Uterus (tissue), 3 donors: ENCODE measurements at regions not wholly inside any gene's neighbourhood (a gene's known extent, or its start where the extent isn't known, plus 50 kb on each side); places are given as distances from the start of the nearest gene placed in this dataset.

Source experiments
- DNase-seq, 2 donors: peaks; one replicate each; pipeline ENCODE4 v3.0.0-alpha.2; 2019 to 2020
- H3K27ac ChIP-seq, 2 donors: fragments of 200-600 bp; sonication (generic); 1 replicate in 1 of 2; 2 replicates in 1 of 2; pipeline ENCODE4 v1.5.1; 2016 to 2018
- H3K27me3 ChIP-seq, 2 donors: fragments of 200-600 bp; sonication (generic); one replicate each; pipeline ENCODE4 v1.5.1; 2018 to 2019; ENCODE audit warnings: control low read depth in 1 of 2
- H3K36me3 ChIP-seq, 2 donors: fragments of 200-600 bp; sonication (generic); one replicate each; pipeline ENCODE4 v1.5.1; 2019; ENCODE audit warnings: control low read depth in 1 of 2
- H3K4me1 ChIP-seq, 2 donors: fragments of 200-600 bp; sonication (generic); one replicate each; pipeline ENCODE4 v1.5.1; 2018 to 2019; ENCODE audit warnings: control low read depth in 1 of 2
- H3K4me3 ChIP-seq, 2 donors: fragments of 200-600 bp; sonication (generic); 1 replicate in 1 of 2; 2 replicates in 1 of 2; pipeline ENCODE4 v1.5.1; 2018 to 2019; ENCODE audit warnings: mild to moderate bottlenecking in 1 of 2
- H3K9me3 ChIP-seq, 2 donors: fragments of 200-600 bp; sonication (generic); one replicate each; pipeline ENCODE4 v1.5.1; 2019; ENCODE audit warnings: control low read depth in 1 of 2
- POLR2A ChIP-seq, 2 donors: fragments of 450-650 bp; IDR thresholded peaks; one replicate each; pipeline ENCODE4 v1.6.1; 2016; ENCODE audit warnings: antibody characterized with exemption in 2 of 2, mild to moderate bottlenecking in 1 of 2, moderate library complexity in 1 of 2
- intact Hi-C: fragments of 100-400 bp; cut with DNase I; formaldehyde crosslinking; loops from one replicate; pipeline ENCODE4 v1.15.1; 2023; ENCODE audit warnings: low total_unique reads
- TF ChIP-seq, protein P1 (sequence below), 4 experiments: fragments of 200-600 bp in 2 of 4; fragments of 450-650 bp in 2 of 4; sonication (generic) in 2 of 4; IDR thresholded peaks; one replicate each; pipeline ENCODE4 v1.5.1; 2016 to 2019; ENCODE audit warnings: antibody characterized with exemption in 4 of 4, mild to moderate bottlenecking in 2 of 4, moderate library complexity in 1 of 4
- donor health status: DM: yes; HTN: yes; CAD: no.

DNA sequence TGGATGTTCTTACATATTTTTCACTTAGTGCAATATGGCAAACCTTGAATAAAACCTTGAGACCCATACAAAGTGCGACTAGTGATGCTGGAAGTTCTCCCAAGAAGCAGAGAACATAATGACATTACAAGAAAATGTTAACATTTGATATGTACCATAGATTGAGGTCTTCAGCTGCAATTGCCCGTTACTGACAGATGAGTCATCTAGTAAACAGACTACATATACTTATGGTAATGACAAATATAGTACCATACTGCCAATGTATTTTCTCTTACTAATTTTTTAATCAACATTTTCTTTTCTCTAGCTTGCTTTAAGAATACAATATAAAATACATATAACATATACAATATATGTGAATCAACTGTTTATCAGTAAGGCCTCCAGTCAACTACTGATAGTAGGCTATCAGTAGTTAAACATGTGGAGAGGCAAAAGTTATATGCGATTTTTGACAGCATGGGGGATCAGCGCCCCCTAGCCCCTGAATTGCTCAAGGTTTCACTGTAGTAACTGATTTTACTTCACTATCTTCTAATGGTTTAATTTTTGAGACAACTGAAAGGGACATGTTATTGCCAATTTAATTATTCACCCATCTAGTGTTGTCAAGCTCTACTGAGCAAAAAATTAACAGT, 166.7 kb upstream of the ADGRB3 start:
- intact Hi-C loops: no loop called here
- TF ChIP-seq, protein P1, sequence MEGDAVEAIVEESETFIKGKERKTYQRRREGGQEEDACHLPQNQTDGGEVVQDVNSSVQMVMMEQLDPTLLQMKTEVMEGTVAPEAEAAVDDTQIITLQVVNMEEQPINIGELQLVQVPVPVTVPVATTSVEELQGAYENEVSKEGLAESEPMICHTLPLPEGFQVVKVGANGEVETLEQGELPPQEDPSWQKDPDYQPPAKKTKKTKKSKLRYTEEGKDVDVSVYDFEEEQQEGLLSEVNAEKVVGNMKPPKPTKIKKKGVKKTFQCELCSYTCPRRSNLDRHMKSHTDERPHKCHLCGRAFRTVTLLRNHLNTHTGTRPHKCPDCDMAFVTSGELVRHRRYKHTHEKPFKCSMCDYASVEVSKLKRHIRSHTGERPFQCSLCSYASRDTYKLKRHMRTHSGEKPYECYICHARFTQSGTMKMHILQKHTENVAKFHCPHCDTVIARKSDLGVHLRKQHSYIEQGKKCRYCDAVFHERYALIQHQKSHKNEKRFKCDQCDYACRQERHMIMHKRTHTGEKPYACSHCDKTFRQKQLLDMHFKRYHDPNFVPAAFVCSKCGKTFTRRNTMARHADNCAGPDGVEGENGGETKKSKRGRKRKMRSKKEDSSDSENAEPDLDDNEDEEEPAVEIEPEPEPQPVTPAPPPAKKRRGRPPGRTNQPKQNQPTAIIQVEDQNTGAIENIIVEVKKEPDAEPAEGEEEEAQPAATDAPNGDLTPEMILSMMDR (IDR thresholded peaks at IDR 0.05): no peak
- TF ChIP-seq POLR2A (IDR thresholded peaks at IDR 0.05): no peak
- Histone ChIP-seq H3K27ac (no peak overlapping the region), H3K9me3 (no peaks in the 10 kb centered on the region), H3K4me1 (no peaks in the 10 kb centered on the region), H3K36me3 (no peaks in the 10 kb centered on the region), H3K4me3 (no peak overlapping the region), H3K27me3 (no peaks in the 10 kb centered on the region)
- no peak for DNase-seq

DNA sequence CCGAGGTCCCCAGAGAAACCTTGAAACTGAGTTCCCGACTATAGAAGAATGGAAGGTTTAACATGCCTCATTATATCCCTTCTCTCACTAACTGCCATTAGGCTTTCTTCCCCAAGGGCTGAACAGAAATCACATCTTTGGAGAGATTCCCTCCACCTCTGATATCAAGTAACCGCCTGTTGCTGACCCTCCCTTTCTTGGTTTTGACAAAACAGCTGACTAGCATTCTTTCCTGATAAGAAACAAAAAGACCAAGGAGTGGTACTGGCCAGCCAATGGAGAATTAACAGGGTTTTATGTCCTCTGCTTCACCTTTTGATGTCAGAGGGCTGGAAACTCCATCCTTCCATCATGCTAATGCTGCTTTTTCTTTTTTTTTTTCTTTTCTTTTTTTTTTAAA, 176.6 kb upstream of the ADGRB3 start:
- DNase-seq: no peak
- Histone ChIP-seq H3K9me3 (no peaks in the 10 kb centered on the region), H3K4me3 (no peak overlapping the region), H3K27me3 (no peaks in the 10 kb centered on the region), H3K27ac (no peak overlapping the region), H3K4me1 (no peaks in the 10 kb centered on the region), H3K36me3 (no peaks in the 10 kb centered on the region)
- TF ChIP-seq, protein P1 (IDR thresholded peaks at IDR 0.05): no peak
- no peak for TF ChIP-seq POLR2A (IDR thresholded peaks at IDR 0.05)
- intact Hi-C loops: no loop called here

DNA sequence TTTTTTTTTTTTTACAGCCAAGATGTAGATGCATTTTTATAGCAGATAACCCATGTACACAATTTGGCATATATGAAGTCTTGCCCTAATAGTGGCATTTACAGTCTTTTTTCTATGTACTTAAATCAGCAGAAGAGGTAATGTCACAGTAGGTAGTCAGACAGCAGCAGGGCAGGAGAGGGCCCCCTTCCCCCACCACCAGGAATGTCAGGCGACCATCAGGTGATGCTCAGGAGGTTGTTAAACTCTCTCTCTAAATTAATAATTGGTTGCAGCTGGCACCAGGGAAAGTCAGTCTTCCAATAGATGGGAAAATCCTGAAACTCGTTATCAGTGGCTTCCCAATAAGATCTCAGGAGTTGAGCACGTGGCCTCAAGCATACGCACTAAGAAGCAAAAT, 188.0 kb upstream of the ADGRB3 start:
- Histone ChIP-seq H3K9me3 (no peaks in the 10 kb centered on the region), H3K27me3 (no peaks in the 10 kb centered on the region), H3K27ac (no peak overlapping the region), H3K36me3 (no peaks in the 10 kb centered on the region), H3K4me3 (no peak overlapping the region), H3K4me1 (no peaks in the 10 kb centered on the region)
- TF ChIP-seq, protein P1 (IDR thresholded peaks at IDR 0.05): no peak
- no peak for TF ChIP-seq POLR2A (IDR thresholded peaks at IDR 0.05)
- DNase-seq: no peak
- intact Hi-C loops: no loop called here

DNA sequence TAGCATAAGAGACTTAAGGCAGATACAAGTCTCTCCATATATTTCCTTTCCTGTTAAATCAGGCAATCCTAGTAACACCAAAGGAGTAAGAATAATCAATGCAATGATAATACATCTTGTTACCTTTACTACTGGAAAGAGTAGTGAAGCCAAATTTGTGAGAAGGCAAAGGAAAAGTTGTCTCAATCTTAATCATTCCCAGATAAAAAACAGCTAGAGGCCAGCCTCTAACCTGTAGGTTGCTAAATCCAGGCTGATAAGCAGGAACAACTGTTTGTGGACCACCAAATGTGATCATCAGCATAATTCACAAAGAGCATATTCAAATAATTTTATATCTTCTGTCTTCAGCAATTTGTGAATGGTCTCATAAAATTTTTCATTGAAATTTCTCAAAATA, 189.2 kb upstream of the ADGRB3 start:
- TF ChIP-seq POLR2A (IDR thresholded peaks at IDR 0.05): no peak
- TF ChIP-seq, protein P1 (IDR thresholded peaks at IDR 0.05): no peak
- no peaks in the 10 kb centered on the region for H3K9me3 ChIP-seq
- no peak overlapping the region for H3K4me3 ChIP-seq
- H3K36me3 ChIP-seq: no peaks in the 10 kb centered on the region
- no peaks in the 10 kb centered on the region for H3K27me3 ChIP-seq
- intact Hi-C loops: no loop called here
- no peak overlapping the region for H3K27ac ChIP-seq
- no peak for DNase-seq
- H3K4me1 ChIP-seq: no peaks in the 10 kb centered on the region

DNA sequence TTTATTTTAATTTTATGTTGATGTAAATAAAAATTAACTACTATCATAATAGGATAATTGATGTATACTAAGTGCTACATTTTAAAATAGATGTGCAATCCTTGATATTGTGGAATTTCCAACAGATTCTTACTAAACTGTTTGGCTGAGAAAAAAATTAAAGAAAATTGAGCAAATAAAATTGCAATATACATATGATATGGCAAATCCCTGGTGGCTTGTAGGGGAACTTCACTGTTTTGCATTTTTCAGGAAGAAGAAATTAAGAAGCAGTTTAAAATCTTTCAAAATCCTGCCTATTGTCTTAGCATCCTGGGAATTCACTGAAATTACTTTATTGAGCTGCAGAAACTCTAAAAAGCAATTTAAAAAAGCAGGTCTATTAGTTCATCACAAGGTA, 191.4 kb upstream of the ADGRB3 start:
- no peaks in the 10 kb centered on the region for H3K4me1 ChIP-seq
- TF ChIP-seq, protein P1 (IDR thresholded peaks at IDR 0.05): no peak
- no peak for TF ChIP-seq POLR2A (IDR thresholded peaks at IDR 0.05)
- intact Hi-C loops: no loop called here
- no peaks in the 10 kb centered on the region for H3K36me3 ChIP-seq
- H3K27me3 ChIP-seq: no peaks in the 10 kb centered on the region
- H3K4me3 ChIP-seq: no peak overlapping the region
- H3K27ac ChIP-seq: no peak overlapping the region
- DNase-seq: no peak
- H3K9me3 ChIP-seq: no peaks in the 10 kb centered on the region
